Suppressor macrophage treated with lipopolysaccharide for 1 hour (primary cell): ENCODE measurements at regions not wholly inside any gene's neighbourhood (a gene's known extent, or its start where the extent isn't known, plus 50 kb on each side); places are given as distances from the start of the nearest gene placed in this dataset.
"Not testable (repeated sequence)": the region's sequence is repeated elsewhere in the genome, so short reads cannot be mapped to it uniquely, and the experiment has no call there.

Experiments used
- DNase-seq, 3 donors: peaks; one replicate each; pipeline ENCODE4 v3.0.0-alpha.2; 2020 to 2022

DNA sequence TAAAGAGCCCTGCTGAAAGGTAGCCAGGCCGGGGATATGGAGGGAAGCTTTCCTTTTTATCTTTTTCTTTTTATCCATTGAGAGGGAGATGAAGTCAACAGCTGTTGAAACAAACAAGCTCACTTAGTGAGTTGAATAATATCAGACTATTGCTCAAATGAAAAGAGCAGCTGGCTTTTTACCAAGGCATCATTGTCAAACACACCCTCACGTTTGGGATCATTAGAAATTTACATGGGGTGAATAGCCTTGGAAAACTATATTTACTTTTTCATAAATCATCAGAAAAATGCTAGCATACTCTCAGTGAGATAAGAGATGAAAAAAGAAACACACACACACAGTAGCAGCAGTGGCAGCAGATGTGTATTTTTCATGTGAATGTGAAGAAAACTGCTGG, 71.5 kb upstream of the HNMT start:
- DNase-seq: no peak

DNA sequence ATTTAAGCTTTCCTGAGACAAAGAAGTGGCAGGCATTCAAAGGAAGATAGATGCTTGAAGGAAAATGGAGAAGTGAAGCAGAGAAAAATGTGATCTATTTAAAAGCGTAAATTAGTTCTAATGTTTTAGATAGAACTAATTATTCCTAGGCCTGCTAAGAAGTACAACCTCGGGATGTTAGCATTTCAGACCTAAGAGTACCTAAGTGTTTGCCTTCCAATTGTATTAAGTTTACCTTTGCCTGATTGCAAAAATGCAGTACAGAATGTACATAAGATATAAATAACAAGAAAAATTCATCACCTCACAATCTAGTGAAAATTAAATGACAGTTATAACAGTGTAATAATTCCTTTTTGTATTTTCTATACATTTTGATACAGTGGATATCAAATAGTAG, 71.1 kb upstream of the HNMT start:
- no peak for DNase-seq

DNA sequence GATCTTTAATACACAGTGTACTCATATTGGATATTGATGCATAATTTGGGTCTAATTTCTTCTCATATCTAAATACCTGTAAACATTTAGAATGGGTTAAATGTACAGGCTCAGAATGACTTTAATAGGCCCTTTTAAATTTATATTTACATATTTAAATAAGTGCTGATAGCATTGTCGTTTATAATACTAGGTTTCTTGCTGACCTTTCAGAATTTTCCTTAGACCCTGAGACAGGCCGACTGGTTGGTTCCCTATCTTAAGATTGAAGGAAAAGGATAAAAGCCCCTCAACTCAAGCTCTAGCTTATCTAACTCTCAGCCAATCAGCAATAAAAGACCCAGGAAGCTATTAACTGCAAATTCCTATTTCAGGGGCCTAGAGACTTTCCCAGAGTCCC, 67.8 kb upstream of the HNMT start:
- DNase-seq: no peak

DNA sequence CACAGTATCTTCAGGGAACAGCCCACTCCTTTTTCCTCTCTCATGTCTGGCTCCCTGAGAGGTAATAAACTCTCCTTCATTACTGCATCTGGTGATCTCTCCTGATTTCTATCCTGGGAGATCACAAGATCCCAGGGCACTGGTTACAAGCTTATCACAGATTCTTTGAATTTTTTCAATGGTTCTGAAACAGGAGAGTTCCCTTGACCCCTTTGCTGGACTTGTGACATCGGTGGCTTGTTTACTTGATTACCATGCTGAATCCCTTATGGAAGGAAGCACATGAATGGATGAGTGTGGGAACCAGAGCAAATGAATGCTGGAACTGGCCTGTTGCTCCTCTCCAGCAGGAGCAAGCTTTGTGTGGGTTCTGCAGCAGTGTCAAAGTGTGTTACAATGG, 67.2 kb upstream of the HNMT start:
- DNase-seq: no peak

DNA sequence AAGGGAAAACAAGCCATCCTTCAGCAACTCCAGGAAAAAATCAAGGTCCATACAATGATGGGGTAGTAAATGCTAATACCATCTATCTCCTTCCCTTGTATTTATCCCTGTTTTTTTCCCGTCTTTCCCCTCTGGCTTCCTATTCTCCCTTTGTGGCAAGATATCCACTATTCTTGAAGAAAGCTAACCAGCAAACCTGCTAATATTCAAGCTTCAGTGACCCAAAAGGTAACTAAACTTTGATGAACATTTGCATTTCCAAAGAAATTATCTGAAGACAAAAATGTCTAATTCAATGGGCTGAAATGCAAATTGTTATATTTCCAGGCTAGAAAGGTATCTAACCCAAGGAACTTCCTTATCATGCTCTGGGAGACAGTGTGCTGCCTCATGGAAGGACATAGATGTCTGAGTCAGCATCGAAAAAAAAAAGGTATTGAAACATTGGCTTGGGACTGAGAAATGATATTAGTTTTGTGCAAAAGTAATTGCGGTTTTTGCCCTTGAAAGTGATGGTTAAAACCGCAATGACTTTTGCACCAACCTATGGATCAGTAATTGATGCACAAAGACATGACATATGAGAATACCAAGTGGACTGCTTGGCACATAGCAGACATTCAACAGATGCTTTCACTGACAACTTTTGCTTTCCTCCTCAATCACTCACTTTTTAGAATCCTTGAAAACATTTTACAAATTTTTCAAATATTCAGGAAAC, 63.7 kb upstream of the HNMT start:
- no peak for DNase-seq

DNA sequence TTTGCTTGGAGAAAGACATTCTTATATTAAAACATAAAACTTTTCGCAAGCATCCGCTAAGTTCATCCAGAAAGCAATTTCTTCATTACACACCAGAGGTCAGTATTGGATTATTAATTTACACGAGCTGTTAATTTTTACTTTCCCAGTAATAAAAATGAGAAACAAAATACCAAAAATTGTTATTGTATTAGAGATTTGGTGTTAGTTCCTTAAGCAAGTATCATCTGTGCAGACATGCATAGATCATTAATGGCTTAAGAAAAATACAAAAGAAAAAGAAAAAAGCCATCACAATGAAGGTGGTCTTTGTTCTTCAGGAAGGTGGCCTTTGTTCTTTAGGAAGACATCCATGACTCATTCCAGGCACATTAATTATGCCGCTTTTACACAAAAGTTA, 53.6 kb upstream of the HNMT start:
- peak; percentile 39 to 76 (median 62) for DNase-seq

DNA sequence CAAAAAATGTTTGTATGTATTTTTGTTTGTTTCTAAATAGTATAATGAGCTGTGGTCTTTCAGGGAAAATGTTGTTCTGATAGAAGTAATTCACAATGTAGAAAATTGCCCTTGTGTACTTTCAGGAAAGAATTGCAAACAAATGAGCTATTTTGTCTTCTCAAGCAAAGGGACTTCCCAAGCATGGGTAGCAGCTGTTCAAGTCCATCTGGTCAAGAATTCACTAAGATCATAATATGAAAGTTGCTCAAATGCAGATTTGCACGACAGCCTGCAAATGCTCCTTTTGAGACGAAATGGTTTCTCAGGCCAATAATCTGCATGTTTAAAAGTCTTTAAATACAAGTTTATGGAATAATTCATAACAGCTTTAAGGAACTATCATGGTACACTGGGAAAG, 51.9 kb upstream of the HNMT start:
- no peak for DNase-seq

DNA sequence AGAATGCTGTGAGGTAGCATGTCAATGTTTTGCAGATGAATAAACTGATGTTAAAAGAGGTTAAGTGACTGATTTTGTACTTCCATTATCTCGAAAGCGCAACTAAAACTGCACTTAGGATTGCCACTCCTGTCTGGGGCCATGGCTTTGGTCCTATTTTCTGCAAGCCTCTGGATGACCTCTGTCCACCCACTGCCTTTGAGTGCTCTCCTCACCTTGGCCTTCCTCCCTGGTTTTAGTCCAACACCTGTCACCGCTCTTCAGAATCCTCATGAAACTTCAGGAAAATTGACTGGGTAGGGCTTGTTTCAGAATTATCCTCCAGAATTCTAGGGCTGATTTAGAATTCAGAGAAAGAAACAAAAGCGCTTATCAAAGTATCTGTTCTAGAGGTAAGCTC, 51.1 kb upstream of the HNMT start:
- no peak for DNase-seq

DNA sequence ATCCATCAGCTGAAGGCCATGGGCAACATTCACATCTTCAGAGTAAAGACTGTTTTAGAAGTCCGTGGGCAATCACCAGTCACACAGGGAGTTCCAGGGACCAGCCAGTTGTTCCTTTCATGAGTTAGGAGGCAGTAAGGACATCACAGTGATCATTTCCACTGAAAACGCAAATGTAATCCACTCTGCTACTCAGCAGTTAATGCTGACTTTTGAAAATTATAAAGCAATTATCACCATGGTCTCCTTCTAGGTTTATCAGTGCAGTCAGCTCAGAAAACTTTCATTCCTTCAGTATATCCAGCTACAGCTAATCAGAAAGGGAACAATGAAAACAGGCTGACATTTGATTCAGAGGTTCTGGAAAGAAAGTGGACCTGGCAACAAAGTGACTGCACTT, 50.6 kb upstream of the HNMT start:
- not testable (repeated sequence) for DNase-seq
